ENCODE measurements at regions not wholly inside any gene's neighbourhood (a gene's known extent, or its start where the extent isn't known, plus 50 kb on each side); places are given as distances from the start of the nearest gene placed in this dataset.
"Not testable (repeated sequence)": the region's sequence is repeated elsewhere in the genome, so short reads cannot be mapped to it uniquely, and the experiment has no call there.

GRCh38 chr7:93048136-93048930 lies 69.4 kb downstream of the SAMD9 start:
- no peak for DNase-seq (ENCODE audit: low read depth)

DNA sequence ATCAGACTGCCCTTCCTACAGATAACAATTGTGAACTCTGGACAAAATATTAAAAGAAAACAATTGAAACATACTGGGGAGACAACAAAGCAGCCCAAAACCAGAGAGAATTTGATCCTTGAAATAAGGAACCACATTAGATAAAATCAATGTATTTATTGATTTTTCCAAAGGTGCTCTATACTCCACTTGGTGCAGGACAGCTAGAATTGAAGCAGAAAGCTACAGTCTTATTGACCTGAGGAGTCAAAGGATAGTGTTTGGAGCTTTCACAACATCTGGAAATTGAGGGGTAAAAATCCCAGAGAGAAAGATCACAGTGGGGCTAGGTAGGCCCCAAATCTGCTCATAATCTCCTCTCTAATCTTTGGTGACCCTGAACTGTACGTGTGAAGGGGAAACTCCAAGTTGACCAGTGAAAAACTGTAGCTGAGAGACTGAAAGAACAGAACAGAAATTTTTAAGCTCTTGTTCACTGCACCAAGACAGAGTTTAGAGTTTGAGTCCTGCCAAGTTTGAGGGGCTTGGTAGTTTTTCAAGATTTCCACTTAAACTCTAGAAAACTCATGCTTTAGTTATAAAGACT lies 70.2 kb downstream of the SAMD9 start:
- no peak for DNase-seq (ENCODE audit: low read depth)

DNA sequence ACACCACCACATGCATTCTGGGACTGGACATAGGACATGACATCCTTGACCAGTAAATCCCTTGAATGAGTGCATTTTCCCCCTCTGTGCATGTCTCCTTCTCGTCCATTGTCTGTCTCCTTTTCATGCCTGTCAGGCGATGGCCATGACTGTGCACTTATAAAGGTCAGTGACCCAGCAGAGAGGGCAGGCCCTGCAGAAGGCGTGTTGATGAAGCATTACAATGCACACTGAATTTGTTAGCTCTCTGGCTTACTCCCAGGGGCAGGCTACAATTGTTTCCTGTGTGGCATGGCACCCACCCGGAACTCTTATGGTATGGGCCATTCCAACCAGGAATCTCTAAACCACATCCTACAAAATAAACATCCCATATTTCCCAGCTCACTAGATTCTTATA lies 71.1 kb downstream of the SAMD9 start:
- DNase-seq (ENCODE audit: low read depth), result no peak

GRCh38 chr7:93044147-93044810 lies 73.5 kb downstream of the SAMD9 start:
- DNase-seq (ENCODE audit: low read depth), result no peak

DNA sequence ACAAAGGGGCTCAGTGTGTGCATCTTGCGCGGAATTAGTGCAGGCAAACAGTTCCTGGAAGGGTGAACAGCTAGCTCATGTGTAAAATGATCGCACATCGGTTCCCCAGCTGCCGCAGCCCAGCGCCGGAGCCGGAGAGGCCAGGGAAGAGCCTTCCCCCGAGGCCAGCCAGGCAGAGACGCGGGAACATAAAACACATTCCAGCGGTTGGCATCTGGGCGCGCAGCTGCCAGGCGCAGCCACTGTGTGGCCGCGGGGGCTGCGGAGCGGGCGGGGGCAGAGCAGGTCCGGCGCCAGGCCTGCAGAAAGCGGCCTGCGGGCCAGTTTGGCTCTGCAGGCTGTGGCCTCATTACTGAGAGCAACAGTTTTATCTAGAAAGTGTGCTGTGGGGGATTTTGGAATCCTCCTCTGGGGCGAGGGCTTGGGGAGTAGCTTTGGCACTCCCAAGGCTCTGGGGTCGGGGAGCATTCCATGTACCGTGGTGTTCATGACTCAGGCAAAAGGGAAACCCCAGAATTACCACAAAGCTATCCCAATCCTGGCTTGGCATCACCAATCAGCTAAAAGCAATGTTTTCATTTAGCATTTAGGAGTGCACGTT lies 74.3 kb downstream of the SAMD9 start:
- no peak for DNase-seq (ENCODE audit: low read depth)

GRCh38 chr7:93040355-93040754 lies 77.4 kb downstream of the SAMD9 start:
- no peak for DNase-seq (ENCODE audit: low read depth)

DNA sequence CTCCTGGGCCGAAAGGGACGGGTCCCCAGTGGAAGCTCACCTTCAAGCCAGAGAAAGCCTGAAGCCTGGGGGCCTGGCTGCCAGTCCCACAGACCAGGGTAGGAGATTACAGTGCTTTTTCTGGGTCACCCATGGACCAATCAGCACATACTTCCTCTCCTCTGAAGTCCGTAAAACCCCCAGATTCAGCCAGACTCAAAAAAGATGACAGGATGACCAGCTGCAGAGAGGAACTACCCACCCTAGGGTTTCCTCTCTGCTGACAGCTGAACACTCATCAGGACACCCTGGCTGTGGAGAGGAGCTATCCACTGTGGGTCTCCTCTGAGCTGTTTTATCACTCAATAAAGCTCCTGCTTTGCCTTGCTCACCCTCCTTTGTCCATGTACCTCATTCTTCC lies 78.0 kb downstream of the SAMD9 start:
- DNase-seq (ENCODE audit: low read depth), result no peak

- no peak for DNase-seq (ENCODE audit: low read depth)
Measured at GRCh38 chr7:93039282-93039681, 78.5 kb downstream of the SAMD9 start.

- no peak for DNase-seq (ENCODE audit: low read depth)
Measured at GRCh38 chr7:93036807-93037206, 81.0 kb downstream of the SAMD9 start.

GRCh38 chr7:93036149-93036640 lies 81.6 kb downstream of the SAMD9 start:
- no peak for DNase-seq (ENCODE audit: low read depth)

GRCh38 chr7:93031795-93032194 lies 86.0 kb downstream of the SAMD9 start:
- DNase-seq (ENCODE audit: low read depth), result no peak

GRCh38 chr7:93030605-93031225 lies 87.1 kb downstream of the SAMD9 start:
- no peak for DNase-seq (ENCODE audit: low read depth)

- no peak for DNase-seq (ENCODE audit: low read depth)
Measured at GRCh38 chr7:93029056-93029455, 88.7 kb downstream of the SAMD9 start.

DNA sequence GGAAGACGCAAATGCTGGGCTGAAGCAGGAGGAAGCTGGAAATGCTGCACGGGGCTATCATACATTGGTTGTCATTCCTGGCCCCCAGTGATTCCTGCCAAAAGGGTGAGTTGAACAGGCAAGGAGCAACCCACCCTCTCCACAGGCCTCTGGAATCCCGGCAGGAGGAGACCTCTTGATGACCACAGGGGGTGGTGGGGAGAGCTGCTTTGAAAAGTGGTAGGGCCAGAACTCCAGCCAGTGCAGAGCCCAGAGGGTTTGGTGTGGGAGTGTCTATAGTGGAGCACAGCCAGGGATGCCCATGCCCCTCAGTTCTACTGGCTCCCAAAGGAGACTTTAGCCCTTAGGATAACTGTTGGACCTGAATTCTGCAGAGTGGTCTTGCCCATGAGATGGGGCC lies 89.2 kb downstream of the SAMD9 start:
- DNase-seq (ENCODE audit: low read depth), result no peak

GRCh38 chr7:93027044-93027443 lies 90.7 kb downstream of the SAMD9 start:
- no peak for DNase-seq (ENCODE audit: low read depth)

DNA sequence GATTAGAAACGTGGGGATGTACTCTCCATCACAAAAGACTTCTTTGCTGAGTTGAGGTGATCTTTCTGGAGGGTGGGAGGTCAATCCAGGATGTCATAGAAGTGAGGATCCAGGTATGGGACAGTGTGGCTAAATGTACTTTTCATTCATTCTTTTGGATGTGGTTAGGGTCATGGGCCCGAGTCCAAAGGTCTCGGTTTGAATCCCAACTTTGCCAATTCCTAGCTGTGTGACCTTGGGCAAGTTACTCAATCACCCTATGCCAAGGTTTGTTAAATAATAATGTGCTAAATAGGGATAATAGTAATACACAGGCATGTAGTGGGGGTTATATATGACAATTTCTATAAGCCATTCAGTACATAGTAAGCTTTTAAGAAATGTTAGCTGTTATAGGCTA lies 91.4 kb downstream of the SAMD9 start:
- DNase-seq (ENCODE audit: low read depth), result no peak

DNA sequence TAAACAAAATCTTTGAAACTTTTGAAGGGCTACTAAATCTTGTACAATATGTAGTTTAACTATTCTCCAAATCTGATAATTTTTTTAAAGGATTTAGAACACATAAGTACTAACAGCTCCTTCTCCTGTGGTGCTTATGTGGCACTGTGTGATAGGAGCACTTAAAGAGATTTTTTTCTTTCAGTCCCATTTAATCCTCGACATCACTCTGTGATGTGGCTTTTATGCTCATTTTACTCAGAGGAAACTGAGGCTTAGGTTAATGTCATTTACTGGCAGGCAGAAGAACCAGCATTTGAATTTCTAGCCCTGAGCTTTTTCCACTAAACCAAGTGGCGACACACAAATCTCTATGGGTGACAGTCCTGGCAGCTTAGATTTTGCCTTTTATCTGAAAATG lies 92.4 kb downstream of the SAMD9 start:
- DNase-seq (ENCODE audit: low read depth), result no peak

- not testable (repeated sequence) for DNase-seq (ENCODE audit: low read depth)
Measured at GRCh38 chr7:93022931-93023478, 94.8 kb downstream of the SAMD9 start.

- no peak for DNase-seq (ENCODE audit: low read depth)
Measured at GRCh38 chr7:93021748-93022147, 96.0 kb downstream of the SAMD9 start.

DNA sequence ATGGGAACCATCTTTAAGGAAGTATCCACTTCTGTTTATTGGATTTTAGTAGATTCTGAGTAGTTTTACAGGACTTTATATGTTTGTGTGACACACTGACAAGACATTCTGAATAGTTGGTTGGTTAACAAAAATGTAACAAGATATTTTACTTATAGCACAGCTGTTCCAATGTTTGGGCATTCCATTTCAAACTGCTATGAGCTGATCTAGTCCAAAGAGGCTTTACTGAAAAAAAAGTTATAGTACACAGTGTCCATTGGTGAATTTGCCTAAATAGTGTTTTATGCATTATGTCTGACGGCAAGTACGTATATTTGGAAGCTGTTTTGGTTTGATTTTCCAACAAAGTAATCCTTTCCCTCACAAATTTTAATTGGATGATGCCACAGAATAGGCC lies 99.1 kb downstream of the SAMD9 start:
- DNase-seq (ENCODE audit: low read depth), result no peak

GRCh38 chr7:93016681-93017381 lies 100.9 kb downstream of the SAMD9 start:
- DNase-seq (ENCODE audit: low read depth), result no peak

Measured in stimulated activated CD8-positive, alpha-beta memory T cell treated with anti-CD3 and anti-CD28 coated beads, Interleukin-15, amount 100 ng/mL, for 24 hours (primary cell).